Cardiac fibroblast (primary cell): ENCODE measurements at regions not wholly inside any gene's neighbourhood (a gene's known extent, or its start where the extent isn't known, plus 50 kb on each side); places are given as distances from the start of the nearest gene placed in this dataset.
A peak's percentile ranks its signal among the peaks of the same experiment; 100 is the strongest.

Experiments
- DNase-seq, 2 donors: peaks; one replicate each; pipeline versions ENCODE4 v3.0.0 to v3.0.0-alpha.2; 2010; ENCODE audit warnings: low read depth in 2 of 2
- H3K4me3 ChIP-seq, 2 donors: replicated peaks in 1 of 2; 1 replicate in 1 of 2; 2 replicates in 1 of 2; pipeline ENCODE4 v1.5.1; 2011; ENCODE audit warnings: low read depth in 2 of 2, low read length in 2 of 2, mild to moderate bottlenecking in 2 of 2, moderate library complexity in 1 of 2
- TF ChIP-seq, protein P1 (sequence below): IDR thresholded peaks from one replicate; pipeline ENCODE4 v1.5.1; 2011; ENCODE audit warnings: low read depth, mild to moderate bottlenecking, low read length, inconsistent platforms

DNA sequence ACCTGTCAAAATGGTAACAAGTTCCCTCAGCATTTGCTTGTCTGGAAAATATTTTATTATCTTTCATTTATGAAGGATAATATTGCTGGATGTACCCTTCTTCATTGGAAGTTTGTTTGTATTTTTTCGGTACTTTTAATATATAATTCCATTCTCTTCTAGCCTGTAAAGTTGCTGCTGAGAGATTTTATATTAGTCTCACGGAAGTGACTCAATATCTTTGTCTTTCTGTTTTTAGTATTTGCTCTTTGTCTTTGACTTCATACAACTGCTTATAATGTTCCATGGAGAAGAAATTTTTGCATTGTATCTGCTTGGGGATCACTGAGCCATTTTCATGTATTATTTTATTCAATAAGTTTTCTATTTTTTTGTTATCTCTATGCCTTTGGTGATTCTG, 1777.5 kb downstream of the BRINP3 start:
- no peak for DNase-seq
- TF ChIP-seq, protein P1, sequence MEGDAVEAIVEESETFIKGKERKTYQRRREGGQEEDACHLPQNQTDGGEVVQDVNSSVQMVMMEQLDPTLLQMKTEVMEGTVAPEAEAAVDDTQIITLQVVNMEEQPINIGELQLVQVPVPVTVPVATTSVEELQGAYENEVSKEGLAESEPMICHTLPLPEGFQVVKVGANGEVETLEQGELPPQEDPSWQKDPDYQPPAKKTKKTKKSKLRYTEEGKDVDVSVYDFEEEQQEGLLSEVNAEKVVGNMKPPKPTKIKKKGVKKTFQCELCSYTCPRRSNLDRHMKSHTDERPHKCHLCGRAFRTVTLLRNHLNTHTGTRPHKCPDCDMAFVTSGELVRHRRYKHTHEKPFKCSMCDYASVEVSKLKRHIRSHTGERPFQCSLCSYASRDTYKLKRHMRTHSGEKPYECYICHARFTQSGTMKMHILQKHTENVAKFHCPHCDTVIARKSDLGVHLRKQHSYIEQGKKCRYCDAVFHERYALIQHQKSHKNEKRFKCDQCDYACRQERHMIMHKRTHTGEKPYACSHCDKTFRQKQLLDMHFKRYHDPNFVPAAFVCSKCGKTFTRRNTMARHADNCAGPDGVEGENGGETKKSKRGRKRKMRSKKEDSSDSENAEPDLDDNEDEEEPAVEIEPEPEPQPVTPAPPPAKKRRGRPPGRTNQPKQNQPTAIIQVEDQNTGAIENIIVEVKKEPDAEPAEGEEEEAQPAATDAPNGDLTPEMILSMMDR = no peak
- no peak overlapping the region for H3K4me3 ChIP-seq

DNA sequence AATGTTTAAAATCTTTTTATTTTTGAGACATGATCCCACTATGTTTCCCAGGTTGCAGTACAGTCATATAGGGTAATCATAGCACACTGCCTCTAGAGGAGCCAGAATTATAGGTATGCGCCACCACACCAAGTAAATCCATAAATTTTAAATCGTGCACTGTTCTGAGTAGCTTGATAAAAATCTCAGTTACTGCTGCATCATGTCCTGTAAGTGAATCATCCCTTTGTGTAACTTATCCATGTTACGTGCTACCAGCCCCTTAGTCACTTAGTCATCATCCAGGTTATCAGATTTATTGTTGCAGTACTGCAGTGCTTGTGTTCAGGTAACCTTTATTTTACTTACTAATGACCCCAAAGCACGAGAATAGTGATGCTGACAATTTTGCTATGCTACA, 1770.9 kb downstream of the BRINP3 start:
- H3K4me3 ChIP-seq = no peak overlapping the region
- DNase-seq = peak; percentile 5 to 52
- TF ChIP-seq, protein P1 = no peak

DNA sequence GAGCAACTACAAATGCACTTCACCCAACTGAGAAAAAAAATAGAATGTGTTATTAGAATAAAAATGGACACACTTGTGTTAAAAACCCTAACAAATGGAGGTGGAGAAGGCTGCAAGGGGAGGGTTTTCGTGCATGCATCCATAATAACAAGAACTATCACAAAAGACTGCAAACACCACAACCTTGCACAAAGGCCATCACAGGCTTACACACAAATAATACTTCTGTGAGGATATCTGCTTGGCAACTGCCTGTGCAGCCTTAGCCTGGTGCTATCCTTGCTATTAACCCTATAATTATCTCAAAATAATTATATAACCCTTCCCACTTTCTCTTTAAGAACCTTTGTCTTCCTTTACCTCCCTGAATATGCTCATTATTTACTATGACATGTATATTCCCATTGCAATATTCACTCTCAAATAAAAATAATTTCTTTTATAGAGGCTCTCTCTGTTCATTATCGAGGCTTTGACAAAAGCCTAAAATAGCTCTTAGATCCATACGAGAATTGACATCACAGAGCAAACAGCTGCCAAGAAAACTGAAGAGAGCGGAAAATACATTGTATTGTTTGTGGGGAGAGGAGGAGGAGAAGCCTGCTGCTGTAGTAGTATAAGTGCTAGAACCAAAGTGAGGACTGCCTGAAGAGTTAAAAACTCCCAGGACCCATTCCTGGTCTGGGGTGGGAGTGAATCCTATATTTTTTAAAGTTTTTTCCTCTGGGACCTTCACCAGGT, 1768.7 kb downstream of the BRINP3 start:
- TF ChIP-seq, protein P1 = no peak
- DNase-seq = peak; percentile 4 to 21
- H3K4me3 ChIP-seq = no peak overlapping the region

DNA sequence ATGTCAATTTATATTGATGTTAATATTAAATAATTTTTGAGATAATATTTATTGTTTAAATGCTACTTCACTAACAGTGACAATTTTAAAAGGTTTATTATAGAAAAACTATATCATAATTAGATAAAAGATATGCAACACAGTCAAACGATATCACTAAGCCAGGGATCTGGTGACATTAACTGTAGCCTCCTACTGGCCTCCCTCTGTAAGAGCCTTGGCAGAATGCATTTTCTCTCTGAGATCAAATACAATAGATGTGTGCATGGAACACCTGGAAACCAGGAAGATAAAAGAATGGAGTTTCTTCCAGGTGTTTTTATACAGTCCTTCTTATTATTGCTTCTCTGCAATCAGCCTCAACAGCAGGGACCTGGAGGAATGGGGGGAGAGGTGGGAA, 1762.1 kb downstream of the BRINP3 start:
- no peak for DNase-seq
- H3K4me3 ChIP-seq = no peak overlapping the region
- TF ChIP-seq, protein P1 = no peak

DNA sequence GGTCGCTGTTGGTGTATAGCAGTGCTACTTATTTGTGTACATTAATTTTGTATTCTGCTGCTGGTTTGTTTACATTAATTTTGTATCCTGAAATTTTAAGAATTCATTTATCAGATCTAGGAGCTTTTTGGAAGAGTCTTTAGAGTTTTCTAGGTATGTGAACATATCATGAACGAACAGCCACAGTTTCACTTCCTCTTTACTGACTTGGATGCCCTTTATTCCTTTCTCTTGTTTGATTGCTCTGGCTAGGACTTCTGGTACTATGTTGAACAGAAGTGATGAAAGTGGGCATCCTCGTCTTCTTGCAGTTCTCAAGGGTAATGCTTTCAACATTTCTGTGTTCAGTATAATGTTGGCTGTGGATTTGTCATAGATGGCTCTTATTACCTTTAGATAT, 1757.9 kb downstream of the BRINP3 start:
- no peak overlapping the region for H3K4me3 ChIP-seq
- TF ChIP-seq, protein P1 = no peak
- DNase-seq = no peak

DNA sequence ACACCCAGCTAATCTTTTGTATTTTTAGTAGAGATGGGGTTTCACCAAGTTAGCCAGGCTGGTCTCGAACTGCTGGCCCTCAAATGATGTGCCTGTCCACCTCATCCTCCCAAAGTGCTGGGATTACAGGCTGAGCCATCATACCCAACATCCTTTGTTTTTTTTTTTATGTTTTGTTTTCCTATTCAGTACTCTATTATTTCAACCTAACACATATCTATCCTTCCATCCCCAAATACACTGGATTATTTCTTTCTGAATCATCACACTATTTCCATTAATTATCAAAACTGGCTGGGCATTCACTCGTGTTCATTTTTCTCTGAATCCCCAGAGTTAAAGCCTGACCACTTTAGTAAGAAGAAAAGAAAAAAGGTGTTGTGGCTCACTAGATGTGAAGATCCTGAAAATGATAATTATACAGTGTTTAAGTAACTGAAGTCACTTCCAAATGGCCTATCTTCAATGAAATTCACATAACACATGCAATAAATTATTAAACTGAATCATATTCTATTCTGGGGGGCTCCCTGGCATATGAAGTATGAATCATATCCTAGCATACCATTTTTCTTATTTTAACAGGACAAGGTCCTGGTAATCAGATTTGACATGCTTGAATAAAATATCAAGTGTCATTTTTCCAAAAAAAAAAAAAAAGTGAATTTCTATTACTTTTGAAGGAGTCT, 1754.2 kb downstream of the BRINP3 start:
- TF ChIP-seq, protein P1 = no peak
- no peak overlapping the region for H3K4me3 ChIP-seq
- DNase-seq = no peak

DNA sequence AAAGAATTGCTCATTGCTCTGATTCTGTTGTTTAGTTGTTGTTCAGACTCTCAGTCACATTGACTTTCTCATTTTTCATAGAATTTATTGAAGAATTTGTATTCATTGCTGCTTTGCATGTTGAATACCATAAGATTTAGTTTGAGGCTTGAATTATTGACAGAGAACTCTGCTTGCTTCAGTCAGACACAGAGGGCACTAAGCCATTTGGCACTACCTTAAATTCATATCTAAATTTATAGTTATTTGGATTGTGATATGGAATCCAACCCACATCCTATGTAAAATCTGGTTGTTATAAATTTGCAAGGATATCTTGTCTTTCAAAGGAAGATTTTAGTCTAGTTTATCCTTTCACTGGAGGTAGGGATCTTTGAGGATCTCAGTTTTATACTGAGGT, 1748.6 kb downstream of the BRINP3 start:
- H3K4me3 ChIP-seq = no peak overlapping the region
- TF ChIP-seq, protein P1 = no peak

More for the DNA sequence above, 1748.6 kb downstream of the BRINP3 start:
- DNase-seq = no peak
